HCT116 (cell line): ENCODE measurements at regions not wholly inside any gene's neighbourhood (a gene's known extent, or its start where the extent isn't known, plus 50 kb on each side); places are given as distances from the start of the nearest gene placed in this dataset.

Experiments
- ATAC-seq: fragments of 200-7000 bp; cut with Tn5 transposase; 2 replicates; pipeline ENCODE4 v1.9.1; 2020; ENCODE audit warnings: mild to moderate bottlenecking, moderate library complexity
- BruUV-seq: library from RNA; stranded (reverse); fragments of 400-500 nt; replicated peaks from 2 replicates; lab custom pipeline; 2021; lab: Mats Ljungman, UMichigan
- CTCF ChIA-PET: fragments of 300-600 bp; sonication (Branson Sonifier 250); formaldehyde crosslinking; loops from one replicate; lab custom pipeline; 2021; ENCODE audit warnings: antibody characterized with exemption; lab: Charles Lee
- POLR2A ChIA-PET: fragments of 300-600, 350-600 bp; sonication (Branson Sonifier 250); formaldehyde crosslinking; loops from one replicate; lab custom pipeline; 2021; ENCODE audit warnings: antibody characterized with exemption; lab: Charles Lee
- RAD21 ChIA-PET, 2 experiments: fragments of 300-600 bp; sonication (Branson Sonifier 250); formaldehyde crosslinking; loops; one replicate each; lab custom pipeline; 2023; ENCODE audit warnings: low total read pairs in 2 of 2; ENCODE audit not compliant: uncharacterized antibody in 2 of 2, unreplicated experiment in 2 of 2, low non-redundant PET in 1 of 2; lab: Charles Lee
- DNase-seq: peaks from one replicate; pipeline ENCODE4 v3.0.0-alpha.2; 2010; ENCODE audit warnings: low read depth, low spot score
- H2AFZ ChIP-seq: fragments of 200-600 bp; shearing (Covaris generic), sonication (generic); 2 replicates; pipeline ENCODE4 v1.6.1; 2017; ENCODE audit warnings: low read depth, mixed run types, mixed read lengths, antibody characterized with exemption, low read length; ENCODE audit not compliant: poor library complexity, severe bottlenecking
- H3K27ac ChIP-seq: 2 replicates; pipeline ENCODE4 v1.5.1; 2012; ENCODE audit warnings: low read depth, low read length
- H3K27me3 ChIP-seq: fragments of 200-600 bp; sonication (generic); 2 replicates; pipeline ENCODE4 v1.6.1; 2016; ENCODE audit warnings: mixed run types, low read length, mixed read lengths; ENCODE audit not compliant: insufficient read depth
- H3K36me3 ChIP-seq, 2 experiments: fragments of 200-500 bp in 1 of 2; fragments of 200-600 bp in 1 of 2; sonication (Bioruptor generic) in 1 of 2; sonication (generic) in 1 of 2; 2 replicates each; pipeline versions ENCODE4 v1.5.1 to v1.6.1; 2014 to 2016; ENCODE audit warnings: low read length in 2 of 2, inconsistent platforms in 1 of 2, mixed read lengths in 1 of 2, mixed run types in 1 of 2; ENCODE audit not compliant: insufficient read depth in 2 of 2, control insufficient read depth in 1 of 2
- H3K4me1 ChIP-seq, 2 experiments: fragments of 200-600 bp in 1 of 2; sonication (generic) in 1 of 2; 2 replicates each; pipeline versions ENCODE4 v1.5.1 to v1.6.1; 2012 to 2017; ENCODE audit warnings: low read length in 2 of 2, inconsistent platforms in 1 of 2, mild to moderate bottlenecking in 1 of 2, mixed read lengths in 1 of 2, mixed run types in 1 of 2, moderate library complexity in 1 of 2; ENCODE audit not compliant: insufficient read depth in 2 of 2, control insufficient read depth in 1 of 2
- H3K4me2 ChIP-seq: fragments of 200-600 bp; sonication (generic); 2 replicates; pipeline ENCODE4 v1.6.1; 2017; ENCODE audit warnings: mixed run types, low read length, mixed read lengths
- H3K4me3 ChIP-seq, 2 experiments: fragments of 200-600 bp in 1 of 2; sonication (generic) in 1 of 2; replicated peaks in 1 of 2; 2 replicates each; pipeline ENCODE4 v1.5.1; 2011 to 2016; ENCODE audit warnings: low read length in 2 of 2, control low read depth in 1 of 2, low read depth in 1 of 2, mild to moderate bottlenecking in 1 of 2, mixed read lengths in 1 of 2, mixed run types in 1 of 2
- H3K79me2 ChIP-seq: fragments of 200-600 bp; sonication (generic); 2 replicates; pipeline ENCODE4 v1.6.1; 2017; ENCODE audit warnings: mild to moderate bottlenecking, mixed run types, low read length, moderate library complexity, mixed read lengths; ENCODE audit not compliant: insufficient read depth
- H3K9ac ChIP-seq: fragments of 200-600 bp; sonication (generic); 2 replicates; pipeline ENCODE4 v1.6.1; 2016; ENCODE audit warnings: low read length, mixed read lengths
- H3K9me2 ChIP-seq: fragments of 200-600 bp; sonication (generic), shearing (Covaris generic); 2 replicates; pipeline ENCODE4 v1.6.1; 2017; ENCODE audit warnings: mixed run types, mild to moderate bottlenecking, moderate library complexity; ENCODE audit not compliant: insufficient read depth
- H3K9me3 ChIP-seq, 2 experiments: fragments of 200-500 bp in 1 of 2; fragments of 200-600 bp in 1 of 2; sonication (Bioruptor generic) in 1 of 2; sonication (generic) in 1 of 2; 2 replicates each; pipeline ENCODE4 v1.6.1; 2014 to 2017; ENCODE audit warnings: low read length in 2 of 2, mixed read lengths in 2 of 2, inconsistent platforms in 1 of 2, low read depth in 1 of 2, mild to moderate bottlenecking in 1 of 2, mixed run types in 1 of 2, moderate library complexity in 1 of 2; ENCODE audit not compliant: control insufficient read depth in 1 of 2, insufficient read depth in 1 of 2
- H4K20me1 ChIP-seq: fragments of 200-600 bp; sonication (generic), shearing (Covaris generic); 2 replicates; pipeline ENCODE4 v1.6.1; 2017; ENCODE audit warnings: mixed run types, mild to moderate bottlenecking, moderate library complexity; ENCODE audit not compliant: insufficient read depth
- ATF3 ChIP-seq: IDR thresholded peaks from 2 replicates; pipeline ENCODE4 v1.6.1; 2012
- CBX3 ChIP-seq: IDR thresholded peaks from 2 replicates; pipeline ENCODE4 v1.6.1; 2012; ENCODE audit warnings: low read depth
- CEBPB ChIP-seq: IDR thresholded peaks from 2 replicates; pipeline ENCODE4 v1.6.1; 2012; ENCODE audit warnings: low read depth
- CTCF ChIP-seq, 3 experiments: fragments of 200-600 bp in 1 of 3; sonication (generic) in 1 of 3; IDR thresholded peaks in 2 of 3; conservative IDR thresholded peaks in 1 of 3; 2 replicates each; pipeline ENCODE4 v1.5.1; 2012 to 2017; ENCODE audit warnings: low read depth in 2 of 3, low read length in 2 of 3, antibody characterized with exemption in 1 of 3, borderline replicate concordance in 1 of 3, control low read depth in 1 of 3, mild to moderate bottlenecking in 1 of 3, mixed read lengths in 1 of 3, mixed run types in 1 of 3, moderate library complexity in 1 of 3; ENCODE audit not compliant: insufficient read depth in 1 of 3
- EGR1 ChIP-seq: IDR thresholded peaks from 2 replicates; pipeline ENCODE4 v1.6.1; 2012; ENCODE audit warnings: low read depth
- ELF1 ChIP-seq: IDR thresholded peaks from 2 replicates; pipeline ENCODE4 v1.6.1; 2012; ENCODE audit warnings: low read depth, borderline replicate concordance
- EZH2 ChIP-seq: fragments of 200-600 bp; sonication (generic); IDR thresholded peaks from 2 replicates; pipeline ENCODE4 v1.6.1; 2017; ENCODE audit warnings: antibody characterized with exemption, mixed run types
- FOSL1 ChIP-seq: IDR thresholded peaks from 2 replicates; pipeline ENCODE4 v1.6.1; 2012; ENCODE audit warnings: low read depth
- MAX ChIP-seq: IDR thresholded peaks from 2 replicates; pipeline ENCODE4 v1.6.1; 2012
- POLR2AphosphoS5 ChIP-seq: IDR thresholded peaks from 2 replicates; pipeline ENCODE4 v1.6.1; 2011; ENCODE audit warnings: mild to moderate bottlenecking, low read depth, low read length, moderate library complexity
- SP1 ChIP-seq: IDR thresholded peaks from 2 replicates; pipeline ENCODE4 v1.6.1; 2012; ENCODE audit warnings: low read depth
- SRF ChIP-seq: IDR thresholded peaks from 2 replicates; pipeline ENCODE4 v1.6.1; 2012; ENCODE audit warnings: low read depth
- YY1 ChIP-seq: IDR thresholded peaks from 2 replicates; pipeline ENCODE4 v1.6.1; 2011; ENCODE audit warnings: low read length, low read depth, moderate library complexity, mild to moderate bottlenecking; ENCODE audit not compliant: insufficient replicate concordance; ENCODE audit errors: extremely low read depth
- ZNF274 ChIP-seq: fragments of 200-500 bp; sonication (Bioruptor generic); IDR thresholded peaks from 2 replicates; pipeline ENCODE4 v1.6.1; 2014; ENCODE audit warnings: mild to moderate bottlenecking, low read depth, low read length, inconsistent platforms
- intact Hi-C: fragments of 100-400 bp; cut with micrococcal nuclease; formaldehyde crosslinking; loops from 2 replicates; pipeline ENCODE4 v1.10.0; 2022
- TF ChIP-seq, protein P1 (sequence below): IDR thresholded peaks from 2 replicates; pipeline ENCODE4 v1.6.1; 2011; ENCODE audit warnings: mild to moderate bottlenecking, low read length, moderate library complexity; ENCODE audit not compliant: insufficient replicate concordance; ENCODE audit errors: extremely low read depth

DNA sequence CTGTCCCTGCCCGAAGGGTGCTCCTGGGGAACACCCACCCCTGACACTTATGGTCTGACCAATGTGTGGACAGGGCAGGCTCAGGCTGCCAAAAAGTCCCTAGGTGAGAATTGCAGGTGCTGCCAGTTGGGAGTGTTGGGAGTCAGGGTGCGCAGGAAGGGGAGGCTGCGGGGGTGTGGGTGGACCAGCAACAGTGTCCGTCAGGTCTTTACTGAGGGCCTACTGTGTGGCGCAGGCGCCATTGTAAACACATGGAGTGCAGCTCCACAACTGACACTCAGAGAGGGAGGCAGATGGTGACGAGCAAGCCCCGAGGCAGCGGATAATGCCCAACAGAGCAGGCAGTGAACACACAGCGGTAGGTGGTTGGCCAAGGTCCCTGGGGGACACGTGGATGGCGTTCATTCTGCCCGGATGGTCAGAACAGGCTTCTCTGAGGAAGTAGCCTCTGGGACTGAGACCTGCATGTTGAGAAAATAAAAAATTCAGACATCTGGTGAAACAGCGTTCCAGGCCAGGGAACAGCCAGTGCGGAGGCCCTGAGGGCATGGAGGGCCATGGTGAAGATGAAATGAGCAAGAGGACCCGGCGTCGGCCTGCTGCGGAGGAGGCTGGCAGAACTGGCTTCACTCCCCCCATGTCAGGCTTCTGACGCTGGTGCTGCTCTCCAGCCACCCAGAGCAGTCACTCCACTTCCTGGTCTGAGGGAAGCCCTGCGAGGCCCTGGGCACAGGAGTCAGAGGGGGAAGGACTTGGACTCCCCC, 136.2 kb upstream of the ZBTB40 start:
- Histone ChIP-seq H3K9me2 (no peaks in the 10 kb centered on the region), H3K9me3 (no peaks in the 10 kb centered on the region), H4K20me1 (no peaks in the 10 kb centered on the region), H3K9ac (no peak overlapping the region), H3K27me3 (no peaks in the 10 kb centered on the region), H3K4me2 (no peak overlapping the region), H3K27ac (no peak overlapping the region), H3K36me3 (no peaks in the 10 kb centered on the region), H3K4me3 (no peak overlapping the region), H3K4me1 (no peaks in the 10 kb centered on the region), H3K79me2 (no peaks in the 10 kb centered on the region), H2AFZ (no peak overlapping the region)
- no TSS peak for BruUV-seq
- POLR2A ChIA-PET: no interaction called here
- DNase-seq (no peak), ATAC-seq (no peak)
- CTCF ChIA-PET: no interaction called here
- TF ChIP-seq SRF: no peak
- no peak for TF ChIP-seq ATF3
- TF ChIP-seq ELF1: no peak
- no peak for TF ChIP-seq EZH2
- TF ChIP-seq MAX: no peak
- no peak for TF ChIP-seq POLR2AphosphoS5
- TF ChIP-seq ZNF274: no peak
- no peak for TF ChIP-seq CTCF (IDR thresholded peaks at IDR 0.05 in 2 of 3, conservative IDR thresholded peaks at IDR 0.05 in 1 of 3; ENCODE audit: borderline replicate concordance in 1 of 3, insufficient read depth in 1 of 3, low read depth in 2 of 3, low read length in 2 of 3)
- TF ChIP-seq, protein P1, sequence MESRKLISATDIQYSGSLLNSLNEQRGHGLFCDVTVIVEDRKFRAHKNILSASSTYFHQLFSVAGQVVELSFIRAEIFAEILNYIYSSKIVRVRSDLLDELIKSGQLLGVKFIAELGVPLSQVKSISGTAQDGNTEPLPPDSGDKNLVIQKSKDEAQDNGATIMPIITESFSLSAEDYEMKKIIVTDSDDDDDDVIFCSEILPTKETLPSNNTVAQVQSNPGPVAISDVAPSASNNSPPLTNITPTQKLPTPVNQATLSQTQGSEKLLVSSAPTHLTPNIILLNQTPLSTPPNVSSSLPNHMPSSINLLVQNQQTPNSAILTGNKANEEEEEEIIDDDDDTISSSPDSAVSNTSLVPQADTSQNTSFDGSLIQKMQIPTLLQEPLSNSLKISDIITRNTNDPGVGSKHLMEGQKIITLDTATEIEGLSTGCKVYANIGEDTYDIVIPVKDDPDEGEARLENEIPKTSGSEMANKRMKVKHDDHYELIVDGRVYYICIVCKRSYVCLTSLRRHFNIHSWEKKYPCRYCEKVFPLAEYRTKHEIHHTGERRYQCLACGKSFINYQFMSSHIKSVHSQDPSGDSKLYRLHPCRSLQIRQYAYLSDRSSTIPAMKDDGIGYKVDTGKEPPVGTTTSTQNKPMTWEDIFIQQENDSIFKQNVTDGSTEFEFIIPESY: no peak
- no peak for TF ChIP-seq CBX3
- no peak for TF ChIP-seq YY1
- TF ChIP-seq SP1: no peak
- TF ChIP-seq FOSL1: no peak
- no peak for TF ChIP-seq CEBPB
- no peak for TF ChIP-seq EGR1
- intact Hi-C loops: no loop called here
- RAD21 ChIA-PET: no interaction called here
